ENCODE measurements at regions not wholly inside any gene's neighbourhood (a gene's known extent, or its start where the extent isn't known, plus 50 kb on each side); places are given as distances from the start of the nearest gene placed in this dataset.

- TF ChIP-seq CTCF (conservative IDR thresholded peaks at IDR 0.05) = no peak
- H3K4me3 Mint-ChIP-seq = no peak overlapping the region
- H3K36me3 ChIP-seq (ENCODE audit: control insufficient read depth, insufficient read depth, low read length) = no peaks in the 10 kb centered on the region
- no peaks in the 10 kb centered on the region for H3K27me3 ChIP-seq (ENCODE audit: control insufficient read depth, insufficient read depth, low read length, poor library complexity, severe bottlenecking)
- no peaks in the 10 kb centered on the region for H3K27me3 Mint-ChIP-seq (ENCODE audit: insufficient read depth)
- no peak for DNase-seq
- no peak overlapping the region for H3K4me3 ChIP-seq (ENCODE audit: low read length)
- no peak overlapping the region for H3K27ac Mint-ChIP-seq
- H3K9me3 ChIP-seq (ENCODE audit: control insufficient read depth, low read length) = no peaks in the 10 kb centered on the region
- H3K4me1 ChIP-seq (ENCODE audit: control insufficient read depth, insufficient read depth, low read length) = no peaks in the 10 kb centered on the region
- no peaks in the 10 kb centered on the region for H3K9me3 Mint-ChIP-seq
- 91 to 100% methylated on average over 2 to 3 of the region's 3 CpGs for WGBS, 2 experiments (ENCODE audit: insufficient coverage in 1 of 2, insufficient read length in 1 of 2)
- peaks cover under 1% of the 10 kb centered on the region for H3K4me1 Mint-ChIP-seq
- H3K27ac ChIP-seq (ENCODE audit: low read depth, low read length) = no peak overlapping the region
- H3K9ac ChIP-seq (ENCODE audit: extremely low read depth, low read length, poor library complexity, severe bottlenecking) = no peak overlapping the region
- no peaks in the 10 kb centered on the region for H3K36me3 Mint-ChIP-seq (ENCODE audit: low read depth)
Observed at GRCh38 chr13:103639326-103639725, 573.1 kb upstream of the SLC10A2 start.

GRCh38 chr13:103638706-103639105 is 572.5 kb upstream of the SLC10A2 start:
- Histone ChIP-seq H3K4me3 (ENCODE audit: low read length) (no peak overlapping the region), H3K4me1 (ENCODE audit: control insufficient read depth, insufficient read depth, low read length) (no peaks in the 10 kb centered on the region), H3K9ac (ENCODE audit: extremely low read depth, low read length, poor library complexity, severe bottlenecking) (no peak overlapping the region), H3K9me3 (ENCODE audit: control insufficient read depth, low read length) (no peaks in the 10 kb centered on the region), H3K27ac (ENCODE audit: low read depth, low read length) (no peak overlapping the region), H3K36me3 (ENCODE audit: control insufficient read depth, insufficient read depth, low read length) (no peaks in the 10 kb centered on the region), H3K27me3 (ENCODE audit: control insufficient read depth, insufficient read depth, low read length, poor library complexity, severe bottlenecking) (no peaks in the 10 kb centered on the region)
- Mint-ChIP-seq H3K4me3 (no peak overlapping the region), H3K9me3 (no peaks in the 10 kb centered on the region), H3K4me1 (peaks cover 5% of the 10 kb centered on the region), H3K36me3 (ENCODE audit: low read depth) (no peaks in the 10 kb centered on the region), H3K27me3 (ENCODE audit: insufficient read depth) (no peaks in the 10 kb centered on the region), H3K27ac (no peak overlapping the region)
- DNase-seq = no peak
- WGBS, 2 experiments (ENCODE audit: insufficient coverage in 1 of 2, insufficient read length in 1 of 2) = 87 to 100% methylated on average over 2 of the region's 2 CpGs
- no peak for TF ChIP-seq CTCF (conservative IDR thresholded peaks at IDR 0.05)

- H3K27ac Mint-ChIP-seq = no peak overlapping the region
- WGBS, 2 experiments (ENCODE audit: insufficient coverage in 1 of 2, insufficient read length in 1 of 2) = 60 to 69% methylated on average over 1 to 2 of the region's 2 CpGs
- no peaks in the 10 kb centered on the region for H3K9me3 Mint-ChIP-seq
- Histone ChIP-seq H3K9me3 (ENCODE audit: control insufficient read depth, low read length) (no peaks in the 10 kb centered on the region), H3K4me3 (ENCODE audit: low read length) (no peak overlapping the region), H3K27me3 (ENCODE audit: control insufficient read depth, insufficient read depth, low read length, poor library complexity, severe bottlenecking) (no peaks in the 10 kb centered on the region), H3K9ac (ENCODE audit: extremely low read depth, low read length, poor library complexity, severe bottlenecking) (no peak overlapping the region), H3K36me3 (ENCODE audit: control insufficient read depth, insufficient read depth, low read length) (no peaks in the 10 kb centered on the region), H3K27ac (ENCODE audit: low read depth, low read length) (no peak overlapping the region), H3K4me1 (ENCODE audit: control insufficient read depth, insufficient read depth, low read length) (no peaks in the 10 kb centered on the region)
- no peak overlapping the region for H3K4me3 Mint-ChIP-seq
- no peaks in the 10 kb centered on the region for H3K27me3 Mint-ChIP-seq (ENCODE audit: insufficient read depth)
- peaks cover 5% of the 10 kb centered on the region for H3K4me1 Mint-ChIP-seq
- no peak for DNase-seq
- no peak for TF ChIP-seq CTCF (conservative IDR thresholded peaks at IDR 0.05)
- no peaks in the 10 kb centered on the region for H3K36me3 Mint-ChIP-seq (ENCODE audit: low read depth)
Observed at GRCh38 chr13:103634066-103634465, 567.8 kb upstream of the SLC10A2 start.

All from endodermal cell (in vitro differentiated cells).